ENCODE measurements at regions not wholly inside any gene's neighbourhood (a gene's known extent, or its start where the extent isn't known, plus 50 kb on each side); places are given as distances from the start of the nearest gene placed in this dataset.

DNA sequence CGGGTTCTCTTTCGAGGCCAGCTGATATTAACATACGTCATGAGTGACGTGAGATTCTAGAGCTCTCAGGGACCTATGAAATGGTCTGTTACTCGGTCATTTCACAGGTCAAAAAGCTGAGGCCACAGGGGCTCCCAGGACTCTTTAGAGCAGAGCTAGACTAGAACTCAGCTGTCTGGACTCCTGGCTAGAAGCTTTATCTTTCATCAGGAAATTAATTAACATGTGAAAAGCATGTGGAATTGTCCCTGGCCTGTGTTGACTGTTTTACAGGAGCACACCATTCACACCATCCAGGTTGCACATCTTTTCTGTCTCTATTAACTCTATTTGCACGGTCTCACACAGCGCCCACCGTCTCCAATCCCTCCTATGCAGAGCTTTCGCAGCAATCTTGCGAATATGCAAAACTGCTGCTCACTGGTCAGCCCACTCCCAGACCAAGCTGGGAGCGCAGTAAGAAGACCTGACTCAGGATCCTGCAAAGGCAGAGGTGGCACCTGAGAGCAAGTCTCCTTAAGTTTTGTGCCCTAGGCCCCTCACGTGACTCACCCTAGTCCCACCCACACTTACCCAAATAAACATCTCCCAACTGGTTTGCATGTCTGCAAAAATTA is 522.5 kb downstream of the CD83 start (continued):
- no peak for TF ChIP-seq GABPB1 (CRISPR knock-in tag; IDR thresholded peaks at IDR 0.05)
- no peak for TF ChIP-seq GTF2I (CRISPR knock-in tag; conservative IDR thresholded peaks at IDR 0.05)
- no peak for TF ChIP-seq ZNF423 (CRISPR knock-in tag; IDR thresholded peaks at IDR 0.05)
- TF ChIP-seq HMGA2 (CRISPR knock-in tag; IDR thresholded peaks at IDR 0.05): no peak
- no peak for TF ChIP-seq ZNF138 (CRISPR knock-in tag; conservative IDR thresholded peaks at IDR 0.05)
- TF ChIP-seq, protein P1, sequence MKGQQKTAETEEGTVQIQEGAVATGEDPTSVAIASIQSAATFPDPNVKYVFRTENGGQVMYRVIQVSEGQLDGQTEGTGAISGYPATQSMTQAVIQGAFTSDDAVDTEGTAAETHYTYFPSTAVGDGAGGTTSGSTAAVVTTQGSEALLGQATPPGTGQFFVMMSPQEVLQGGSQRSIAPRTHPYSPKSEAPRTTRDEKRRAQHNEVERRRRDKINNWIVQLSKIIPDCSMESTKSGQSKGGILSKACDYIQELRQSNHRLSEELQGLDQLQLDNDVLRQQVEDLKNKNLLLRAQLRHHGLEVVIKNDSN (CRISPR knock-in tag; IDR thresholded peaks at IDR 0.05): peak; percentile 91
- TF ChIP-seq STAT6 (CRISPR knock-in tag; conservative IDR thresholded peaks at IDR 0.05; ENCODE audit: low read depth): no peak
- no peak for TF ChIP-seq CREB1 (CRISPR knock-in tag; IDR thresholded peaks at IDR 0.05)
- TF ChIP-seq ZNF219 (CRISPR knock-in tag; IDR thresholded peaks at IDR 0.05; ENCODE audit: borderline replicate concordance): no peak
- TF ChIP-seq EMX1 (CRISPR knock-in tag; IDR thresholded peaks at IDR 0.05): no peak
- TF ChIP-seq FOXP1 (CRISPR knock-in tag; IDR thresholded peaks at IDR 0.05; ENCODE audit: borderline replicate concordance): no peak
- no peak for TF ChIP-seq ZSCAN18 (CRISPR knock-in tag; IDR thresholded peaks at IDR 0.05)
- TF ChIP-seq, protein P2, sequence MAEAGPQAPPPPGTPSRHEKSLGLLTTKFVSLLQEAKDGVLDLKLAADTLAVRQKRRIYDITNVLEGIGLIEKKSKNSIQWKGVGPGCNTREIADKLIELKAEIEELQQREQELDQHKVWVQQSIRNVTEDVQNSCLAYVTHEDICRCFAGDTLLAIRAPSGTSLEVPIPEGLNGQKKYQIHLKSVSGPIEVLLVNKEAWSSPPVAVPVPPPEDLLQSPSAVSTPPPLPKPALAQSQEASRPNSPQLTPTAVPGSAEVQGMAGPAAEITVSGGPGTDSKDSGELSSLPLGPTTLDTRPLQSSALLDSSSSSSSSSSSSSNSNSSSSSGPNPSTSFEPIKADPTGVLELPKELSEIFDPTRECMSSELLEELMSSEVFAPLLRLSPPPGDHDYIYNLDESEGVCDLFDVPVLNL (CRISPR knock-in tag; IDR thresholded peaks at IDR 0.05; ENCODE audit: borderline replicate concordance, low read depth): no peak
- TF ChIP-seq, protein P3, sequence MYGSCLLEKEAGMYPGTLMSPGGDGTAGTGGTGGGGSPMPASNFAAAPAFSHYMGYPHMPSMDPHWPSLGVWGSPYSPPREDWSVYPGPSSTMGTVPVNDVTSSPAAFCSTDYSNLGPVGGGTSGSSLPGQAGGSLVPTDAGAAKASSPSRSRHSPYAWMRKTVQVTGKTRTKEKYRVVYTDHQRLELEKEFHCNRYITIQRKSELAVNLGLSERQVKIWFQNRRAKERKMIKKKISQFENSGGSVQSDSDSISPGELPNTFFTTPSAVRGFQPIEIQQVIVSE (CRISPR knock-in tag; IDR thresholded peaks at IDR 0.05; ENCODE audit: borderline replicate concordance): no peak
- TF ChIP-seq SMAD4 (CRISPR knock-in tag; IDR thresholded peaks at IDR 0.05): no peak
- TF ChIP-seq CREM (CRISPR knock-in tag; IDR thresholded peaks at IDR 0.05): 0 out of 2 replicates have a peak, but pooled peaks have one; percentile 12
- TF ChIP-seq SMAD3 (CRISPR knock-in tag; IDR thresholded peaks at IDR 0.05; ENCODE audit: borderline replicate concordance): no peak
- TF ChIP-seq HMGXB4 (CRISPR knock-in tag; IDR thresholded peaks at IDR 0.05): no peak
- no peak for TF ChIP-seq ZNF317 (CRISPR knock-in tag; IDR thresholded peaks at IDR 0.05; ENCODE audit: borderline replicate concordance, low read depth)
- TF ChIP-seq JAZF1 (CRISPR knock-in tag; IDR thresholded peaks at IDR 0.05): no peak
- TF ChIP-seq TEAD1 (CRISPR knock-in tag; IDR thresholded peaks at IDR 0.05): no peak; the same call in 1 of the 2 replicates
- TF ChIP-seq, protein P4, sequence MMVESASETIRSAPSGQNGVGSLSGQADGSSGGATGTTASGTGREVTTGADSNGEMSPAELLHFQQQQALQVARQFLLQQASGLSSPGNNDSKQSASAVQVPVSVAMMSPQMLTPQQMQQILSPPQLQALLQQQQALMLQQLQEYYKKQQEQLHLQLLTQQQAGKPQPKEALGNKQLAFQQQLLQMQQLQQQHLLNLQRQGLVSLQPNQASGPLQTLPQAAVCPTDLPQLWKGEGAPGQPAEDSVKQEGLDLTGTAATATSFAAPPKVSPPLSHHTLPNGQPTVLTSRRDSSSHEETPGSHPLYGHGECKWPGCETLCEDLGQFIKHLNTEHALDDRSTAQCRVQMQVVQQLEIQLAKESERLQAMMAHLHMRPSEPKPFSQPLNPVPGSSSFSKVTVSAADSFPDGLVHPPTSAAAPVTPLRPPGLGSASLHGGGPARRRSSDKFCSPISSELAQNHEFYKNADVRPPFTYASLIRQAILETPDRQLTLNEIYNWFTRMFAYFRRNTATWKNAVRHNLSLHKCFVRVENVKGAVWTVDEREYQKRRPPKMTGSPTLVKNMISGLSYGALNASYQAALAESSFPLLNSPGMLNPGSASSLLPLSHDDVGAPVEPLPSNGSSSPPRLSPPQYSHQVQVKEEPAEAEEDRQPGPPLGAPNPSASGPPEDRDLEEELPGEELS (CRISPR knock-in tag; IDR thresholded peaks at IDR 0.05): no peak
- TF ChIP-seq, protein P5, sequence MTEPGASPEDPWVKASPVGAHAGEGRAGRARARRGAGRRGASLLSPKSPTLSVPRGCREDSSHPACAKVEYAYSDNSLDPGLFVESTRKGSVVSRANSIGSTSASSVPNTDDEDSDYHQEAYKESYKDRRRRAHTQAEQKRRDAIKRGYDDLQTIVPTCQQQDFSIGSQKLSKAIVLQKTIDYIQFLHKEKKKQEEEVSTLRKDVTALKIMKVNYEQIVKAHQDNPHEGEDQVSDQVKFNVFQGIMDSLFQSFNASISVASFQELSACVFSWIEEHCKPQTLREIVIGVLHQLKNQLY (CRISPR knock-in tag; IDR thresholded peaks at IDR 0.05): no peak
- no peak for TF ChIP-seq NR3C1 (CRISPR knock-in tag; conservative IDR thresholded peaks at IDR 0.05; ENCODE audit: low read depth)
- TF ChIP-seq NFE2L1 (CRISPR knock-in tag; IDR thresholded peaks at IDR 0.05): no peak
- TF ChIP-seq, protein P6, sequence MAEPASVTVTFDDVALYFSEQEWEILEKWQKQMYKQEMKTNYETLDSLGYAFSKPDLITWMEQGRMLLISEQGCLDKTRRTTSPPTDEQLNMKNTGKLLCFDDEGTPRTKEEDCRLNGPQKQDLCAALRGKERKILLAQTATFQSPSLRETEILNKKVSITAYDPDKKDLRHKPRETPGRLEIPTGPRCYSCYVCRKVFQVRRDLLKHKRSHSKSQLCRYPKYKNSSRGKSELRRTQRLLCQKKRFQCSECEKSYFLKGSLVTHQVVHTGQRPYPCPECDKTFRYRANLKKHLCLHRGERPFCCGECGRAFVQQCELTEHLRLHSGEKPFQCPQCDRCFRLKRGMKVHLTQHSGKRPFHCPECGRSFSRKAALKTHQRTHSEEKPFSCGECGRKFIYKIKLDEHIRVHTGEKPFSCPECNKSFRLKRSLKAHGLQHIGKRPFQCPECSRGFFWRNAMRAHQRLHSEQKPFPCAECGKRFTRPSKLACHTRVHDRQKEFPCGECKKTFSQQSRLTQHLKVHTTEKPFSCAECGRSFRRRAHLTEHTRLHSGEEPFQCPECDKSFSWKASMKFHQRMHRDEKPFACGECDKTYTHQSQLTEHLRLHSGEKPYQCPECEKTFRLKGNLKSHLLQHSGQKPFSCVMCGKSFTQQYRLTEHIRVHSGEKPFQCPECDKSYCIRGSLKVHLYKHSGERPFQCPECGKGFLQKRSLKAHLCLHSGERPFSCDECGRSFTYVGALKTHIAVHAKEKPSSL (CRISPR knock-in tag; conservative IDR thresholded peaks at IDR 0.05): no peak
